ENCODE measurements at regions not wholly inside any gene's neighbourhood (a gene's known extent, or its start where the extent isn't known, plus 50 kb on each side); places are given as distances from the start of the nearest gene placed in this dataset.

- H3K4me3 Mint-ChIP-seq (ENCODE audit: low read depth, unreplicated experiment), result no peak overlapping the region
- H3K36me3 Mint-ChIP-seq (ENCODE audit: insufficient read depth, unreplicated experiment), result no peaks in the 10 kb centered on the region
- CTCF ChIA-PET, result interaction anchor here (0.6 kb wide), 1 partner anchor 785 kb away, joined by 7 read pairs; no protein-coding TSS in a partner anchor
- BruUV-seq (replicated peaks), result no TSS peak
- DNase-seq, result no peak
- no peak for TF ChIP-seq CTCF (IDR thresholded peaks at IDR 0.05; ENCODE audit: unreplicated experiment)
- H3K27ac Mint-ChIP-seq (ENCODE audit: unreplicated experiment), result no peak overlapping the region
- no peaks in the 10 kb centered on the region for H3K9me3 Mint-ChIP-seq (ENCODE audit: low read depth, unreplicated experiment)
- intact Hi-C loops (cut with micrococcal nuclease; ENCODE audit: unreplicated experiment), result no loop called here
- peaks cover 8% of the 10 kb centered on the region for H3K4me1 Mint-ChIP-seq (ENCODE audit: low read depth, unreplicated experiment)
- peaks cover 37% of the 10 kb centered on the region for H3K27me3 Mint-ChIP-seq (ENCODE audit: unreplicated experiment)
These were observed 377.3 kb upstream of the ZMIZ1 start for GRCh38 chr10:78691301-78692030.

GRCh38 chr10:78692071-78692470 lies 376.7 kb upstream of the ZMIZ1 start:
- Mint-ChIP-seq H3K9me3 (ENCODE audit: low read depth, unreplicated experiment) (no peaks in the 10 kb centered on the region), H3K4me3 (ENCODE audit: low read depth, unreplicated experiment) (no peak overlapping the region), H3K27ac (ENCODE audit: unreplicated experiment) (no peak overlapping the region), H3K27me3 (ENCODE audit: unreplicated experiment) (peaks cover 34% of the 10 kb centered on the region), H3K4me1 (ENCODE audit: low read depth, unreplicated experiment) (peaks cover 8% of the 10 kb centered on the region), H3K36me3 (ENCODE audit: insufficient read depth, unreplicated experiment) (no peaks in the 10 kb centered on the region)
- DNase-seq, result no peak
- no TSS peak for BruUV-seq (replicated peaks)
- CTCF ChIA-PET, result no interaction called here
- intact Hi-C loops (cut with micrococcal nuclease; ENCODE audit: unreplicated experiment), result no loop called here
- TF ChIP-seq CTCF (IDR thresholded peaks at IDR 0.05; ENCODE audit: unreplicated experiment), result no peak

GRCh38 chr10:78695846-78696245 lies 372.9 kb upstream of the ZMIZ1 start:
- Mint-ChIP-seq H3K4me1 (ENCODE audit: low read depth, unreplicated experiment) (peaks cover 14% of the 10 kb centered on the region), H3K9me3 (ENCODE audit: low read depth, unreplicated experiment) (no peaks in the 10 kb centered on the region), H3K36me3 (ENCODE audit: insufficient read depth, unreplicated experiment) (no peaks in the 10 kb centered on the region), H3K27ac (ENCODE audit: unreplicated experiment) (no peak overlapping the region), H3K27me3 (ENCODE audit: unreplicated experiment) (peaks cover 30% of the 10 kb centered on the region), H3K4me3 (ENCODE audit: low read depth, unreplicated experiment) (no peak overlapping the region)
- no peak for DNase-seq
- intact Hi-C loops (cut with micrococcal nuclease; ENCODE audit: unreplicated experiment), result no loop called here
- CTCF ChIA-PET, result no interaction called here
- TF ChIP-seq CTCF (IDR thresholded peaks at IDR 0.05; ENCODE audit: unreplicated experiment), result no peak
- BruUV-seq (replicated peaks), result no TSS peak

GRCh38 chr10:78696791-78697395 lies 371.9 kb upstream of the ZMIZ1 start:
- peaks cover 40% of the 10 kb centered on the region for H3K27me3 Mint-ChIP-seq (ENCODE audit: unreplicated experiment)
- H3K27ac Mint-ChIP-seq (ENCODE audit: unreplicated experiment), result no peak overlapping the region
- H3K9me3 Mint-ChIP-seq (ENCODE audit: low read depth, unreplicated experiment), result no peaks in the 10 kb centered on the region
- no TSS peak for BruUV-seq (replicated peaks)
- CTCF ChIA-PET, result interaction anchor here (0.6 kb wide), 2 partner anchors 196 to 771 kb away, joined by 4 to 5 read pairs; no protein-coding TSS in a partner anchor
- H3K4me1 Mint-ChIP-seq (ENCODE audit: low read depth, unreplicated experiment), result peaks cover 11% of the 10 kb centered on the region
- no peak for DNase-seq
- H3K36me3 Mint-ChIP-seq (ENCODE audit: insufficient read depth, unreplicated experiment), result no peaks in the 10 kb centered on the region
- intact Hi-C loops (cut with micrococcal nuclease; ENCODE audit: unreplicated experiment), result no loop called here
- H3K4me3 Mint-ChIP-seq (ENCODE audit: low read depth, unreplicated experiment), result no peak overlapping the region
- no peak for TF ChIP-seq CTCF (IDR thresholded peaks at IDR 0.05; ENCODE audit: unreplicated experiment)
